ENCODE measurements at regions not wholly inside any gene's neighbourhood (a gene's known extent, or its start where the extent isn't known, plus 50 kb on each side); places are given as distances from the start of the nearest gene placed in this dataset.

DNA sequence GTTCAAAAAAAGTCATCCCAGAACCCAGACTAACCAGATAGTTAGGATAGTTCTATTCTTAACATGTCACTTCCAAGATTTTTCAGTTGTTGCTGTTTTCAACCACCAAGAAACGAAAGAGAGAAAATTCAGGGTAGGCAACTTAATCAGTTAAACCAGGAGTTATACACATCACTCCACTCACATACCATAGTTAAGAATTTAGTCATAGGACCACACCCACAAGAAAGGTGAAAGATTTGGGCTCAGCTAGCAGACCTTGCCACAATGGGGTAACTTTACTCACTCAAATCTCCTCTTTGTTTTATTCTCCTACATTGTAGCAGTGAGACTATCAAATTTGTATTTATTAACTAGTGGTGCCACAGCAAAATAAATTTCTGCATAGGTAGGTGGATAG is 473.6 kb downstream of the NUP35 start:
- Histone ChIP-seq H3K4me1 (no peaks in the 10 kb centered on the region), H3K9me3 (replicated peaks) (no peaks in the 10 kb centered on the region), H3K27me3 (ENCODE audit: low read depth) (no peaks in the 10 kb centered on the region), H3K4me3 (no peak overlapping the region), H3K36me3 (no peaks in the 10 kb centered on the region), H3K27ac (replicated peaks) (no peak overlapping the region)
- no peak for DNase-seq
- TF ChIP-seq, protein P1, sequence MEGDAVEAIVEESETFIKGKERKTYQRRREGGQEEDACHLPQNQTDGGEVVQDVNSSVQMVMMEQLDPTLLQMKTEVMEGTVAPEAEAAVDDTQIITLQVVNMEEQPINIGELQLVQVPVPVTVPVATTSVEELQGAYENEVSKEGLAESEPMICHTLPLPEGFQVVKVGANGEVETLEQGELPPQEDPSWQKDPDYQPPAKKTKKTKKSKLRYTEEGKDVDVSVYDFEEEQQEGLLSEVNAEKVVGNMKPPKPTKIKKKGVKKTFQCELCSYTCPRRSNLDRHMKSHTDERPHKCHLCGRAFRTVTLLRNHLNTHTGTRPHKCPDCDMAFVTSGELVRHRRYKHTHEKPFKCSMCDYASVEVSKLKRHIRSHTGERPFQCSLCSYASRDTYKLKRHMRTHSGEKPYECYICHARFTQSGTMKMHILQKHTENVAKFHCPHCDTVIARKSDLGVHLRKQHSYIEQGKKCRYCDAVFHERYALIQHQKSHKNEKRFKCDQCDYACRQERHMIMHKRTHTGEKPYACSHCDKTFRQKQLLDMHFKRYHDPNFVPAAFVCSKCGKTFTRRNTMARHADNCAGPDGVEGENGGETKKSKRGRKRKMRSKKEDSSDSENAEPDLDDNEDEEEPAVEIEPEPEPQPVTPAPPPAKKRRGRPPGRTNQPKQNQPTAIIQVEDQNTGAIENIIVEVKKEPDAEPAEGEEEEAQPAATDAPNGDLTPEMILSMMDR (IDR thresholded peaks at IDR 0.05; ENCODE audit: borderline replicate concordance): no peak
- intact Hi-C loops (cut with micrococcal nuclease): no loop called here

DNA sequence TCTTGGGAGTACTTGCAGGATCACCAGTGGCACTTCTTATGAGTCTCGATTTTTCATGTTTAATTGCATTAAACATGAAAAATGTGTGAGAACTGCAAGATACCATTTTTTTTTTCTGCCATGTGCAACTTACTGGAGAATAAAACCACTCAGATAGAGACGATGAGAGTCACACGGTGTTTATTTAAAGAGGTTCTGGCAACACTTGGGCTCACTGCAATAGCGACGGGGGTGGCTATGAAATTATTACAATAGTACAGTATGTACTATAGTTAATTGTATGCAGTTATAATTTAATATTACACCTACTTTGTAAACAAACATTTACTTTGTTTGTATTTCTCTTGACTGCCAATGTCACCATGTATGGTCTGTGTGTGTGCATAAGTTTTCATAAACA is 479.8 kb downstream of the NUP35 start:
- intact Hi-C loops (cut with micrococcal nuclease): no loop called here
- H3K4me3 ChIP-seq: no peak overlapping the region
- DNase-seq: no peak
- TF ChIP-seq, protein P1 (IDR thresholded peaks at IDR 0.05; ENCODE audit: borderline replicate concordance): no peak
- H3K27me3 ChIP-seq (ENCODE audit: low read depth): no peaks in the 10 kb centered on the region
- H3K4me1 ChIP-seq: no peaks in the 10 kb centered on the region
- no peaks in the 10 kb centered on the region for H3K36me3 ChIP-seq
- no peak overlapping the region for H3K27ac ChIP-seq (replicated peaks)
- H3K9me3 ChIP-seq (replicated peaks): no peaks in the 10 kb centered on the region

DNA sequence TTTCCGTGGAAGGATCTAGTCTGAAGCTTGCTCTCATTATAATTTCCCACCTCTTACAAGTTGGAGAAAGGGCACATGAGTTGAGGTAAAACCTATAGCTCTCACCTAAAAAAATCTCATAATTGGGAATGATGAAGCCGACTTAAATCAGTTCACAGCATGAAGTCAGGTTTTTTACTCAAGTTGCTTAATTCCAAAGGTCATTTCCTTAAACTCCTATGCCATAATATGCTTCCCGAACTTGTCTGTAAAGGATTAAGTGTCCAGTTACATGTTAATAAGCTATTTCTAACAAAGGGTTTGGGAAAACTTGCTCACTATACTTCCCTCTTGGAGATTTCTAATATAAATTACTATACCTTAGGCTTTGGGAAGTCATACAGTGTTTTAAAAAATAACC is 481.2 kb downstream of the NUP35 start:
- DNase-seq: no peak
- Histone ChIP-seq H3K27me3 (ENCODE audit: low read depth) (no peaks in the 10 kb centered on the region), H3K36me3 (no peaks in the 10 kb centered on the region), H3K4me1 (no peaks in the 10 kb centered on the region), H3K9me3 (replicated peaks) (no peaks in the 10 kb centered on the region), H3K4me3 (no peak overlapping the region), H3K27ac (replicated peaks) (no peak overlapping the region)
- TF ChIP-seq, protein P1 (IDR thresholded peaks at IDR 0.05; ENCODE audit: borderline replicate concordance): no peak
- intact Hi-C loops (cut with micrococcal nuclease): no loop called here

DNA sequence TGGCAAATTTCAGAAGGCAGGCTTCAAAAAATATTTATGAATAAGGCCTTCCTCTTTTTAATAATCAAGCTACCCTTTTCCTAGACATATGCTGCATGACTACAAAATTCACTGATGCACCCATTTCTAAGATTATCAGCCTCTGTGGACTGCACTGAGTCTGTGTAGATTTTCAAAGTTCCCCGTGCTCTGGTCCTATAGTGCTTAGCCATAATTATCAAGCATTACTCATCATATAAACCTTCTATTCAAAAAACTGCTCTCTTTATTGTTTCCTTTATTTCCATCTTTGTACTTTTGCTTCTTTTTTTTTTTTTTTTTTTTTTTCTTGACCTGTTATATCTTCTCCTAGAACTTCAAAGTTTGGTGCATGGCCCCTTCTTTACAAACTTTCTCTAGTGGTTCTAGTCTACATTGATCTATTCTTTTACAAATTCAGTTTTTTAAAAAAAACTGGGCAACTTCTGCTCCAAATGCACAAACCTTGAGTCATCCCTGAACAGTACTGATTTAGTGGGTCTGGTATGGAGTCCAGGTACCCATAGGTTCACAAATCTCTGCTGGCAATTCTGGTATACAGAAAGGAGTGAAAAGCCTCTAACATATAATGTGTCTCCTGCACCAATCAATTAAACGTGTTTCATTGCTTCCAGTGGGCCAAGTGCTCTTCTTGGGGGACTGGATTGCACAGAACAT is 481.9 kb downstream of the NUP35 start:
- Histone ChIP-seq H3K27me3 (ENCODE audit: low read depth) (no peaks in the 10 kb centered on the region), H3K4me3 (no peak overlapping the region), H3K36me3 (no peaks in the 10 kb centered on the region), H3K27ac (replicated peaks) (no peak overlapping the region), H3K4me1 (no peaks in the 10 kb centered on the region), H3K9me3 (replicated peaks) (no peaks in the 10 kb centered on the region)
- no peak for DNase-seq
- intact Hi-C loops (cut with micrococcal nuclease): no loop called here
- TF ChIP-seq, protein P1 (IDR thresholded peaks at IDR 0.05; ENCODE audit: borderline replicate concordance): no peak

DNA sequence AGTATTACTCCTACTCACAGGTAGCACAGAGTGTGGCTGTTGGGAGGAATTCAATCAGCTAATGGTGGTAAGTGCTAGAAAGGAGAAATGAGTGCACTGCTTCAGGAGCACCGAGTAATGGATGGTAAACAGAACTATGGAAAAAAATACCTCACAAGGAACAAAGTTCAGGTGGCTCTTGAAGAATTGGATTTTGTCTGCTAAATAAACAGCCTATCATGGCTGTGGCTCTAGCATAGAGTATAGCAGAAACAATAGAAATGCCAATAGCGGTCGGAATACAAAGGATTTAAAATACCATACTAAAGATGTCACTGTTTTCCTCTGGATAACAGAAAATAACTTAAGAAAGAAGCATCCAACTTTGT is 482.5 kb downstream of the NUP35 start:
- H3K27me3 ChIP-seq (ENCODE audit: low read depth): no peaks in the 10 kb centered on the region
- H3K4me1 ChIP-seq: no peaks in the 10 kb centered on the region
- no peaks in the 10 kb centered on the region for H3K9me3 ChIP-seq (replicated peaks)
- H3K27ac ChIP-seq (replicated peaks): no peak overlapping the region
- H3K36me3 ChIP-seq: no peaks in the 10 kb centered on the region
- intact Hi-C loops (cut with micrococcal nuclease): no loop called here
- H3K4me3 ChIP-seq: no peak overlapping the region
- TF ChIP-seq, protein P1 (IDR thresholded peaks at IDR 0.05; ENCODE audit: borderline replicate concordance): no peak
- no peak for DNase-seq

Data from left ventricle myocardium inferior (tissue), 1 donor.